ENCODE measurements at regions not wholly inside any gene's neighbourhood (a gene's known extent, or its start where the extent isn't known, plus 50 kb on each side); places are given as distances from the start of the nearest gene placed in this dataset.

DNA sequence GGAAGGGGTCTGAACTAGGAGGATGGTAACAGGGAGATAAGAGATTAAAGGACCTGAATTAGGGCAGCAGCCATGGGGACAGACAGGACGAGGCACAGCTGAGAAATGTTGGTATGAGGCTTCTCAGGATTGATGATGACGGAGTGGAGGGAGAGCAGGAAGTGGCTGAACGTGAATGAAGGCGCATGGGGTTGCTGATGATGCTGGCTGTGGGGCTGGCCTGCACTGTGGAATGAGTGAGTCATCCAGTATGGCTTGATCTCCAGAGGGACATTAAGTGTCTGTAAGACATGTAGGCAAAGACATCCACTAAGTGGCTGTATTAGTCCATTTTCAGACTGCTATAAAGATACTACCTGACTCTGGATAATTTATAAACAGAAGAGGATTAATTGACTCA is 256.4 kb downstream of the ICE1 start:
- no peak for DNase-seq (ENCODE audit: low read depth)
- no peak overlapping the region for H3K4me3 ChIP-seq (ENCODE audit: control insufficient read depth, low read depth, low read length)
- TF ChIP-seq CTCF (IDR thresholded peaks at IDR 0.05; ENCODE audit: control insufficient read depth, insufficient read depth, low read depth, low read length, missing control alignments): no peak

DNA sequence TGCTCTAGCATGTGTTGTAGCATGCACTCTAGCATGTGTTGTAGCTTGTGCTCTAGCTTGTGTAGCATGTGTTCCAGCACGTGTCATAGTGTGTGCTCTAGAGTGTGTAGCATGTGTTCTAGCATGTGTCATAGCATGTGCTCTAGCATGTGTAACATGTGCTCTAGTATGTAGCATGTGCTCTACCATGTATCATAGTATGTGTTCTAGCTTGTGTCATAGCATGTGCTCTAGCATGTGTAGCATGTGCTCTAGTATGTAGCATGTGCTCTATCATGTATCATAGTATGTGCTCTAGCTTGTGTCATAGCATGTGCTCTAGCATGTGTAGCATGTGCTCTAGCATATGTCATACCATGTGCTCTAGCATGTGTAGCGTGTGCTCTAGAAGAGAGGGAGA is 255.3 kb downstream of the ICE1 start:
- no peak overlapping the region for H3K4me3 ChIP-seq (ENCODE audit: control insufficient read depth, low read depth, low read length)
- no peak for TF ChIP-seq CTCF (IDR thresholded peaks at IDR 0.05; ENCODE audit: control insufficient read depth, insufficient read depth, low read depth, low read length, missing control alignments)
- no peak for DNase-seq (ENCODE audit: low read depth)

- no peak overlapping the region for H3K4me3 ChIP-seq (ENCODE audit: control insufficient read depth, low read depth, low read length)
- DNase-seq (ENCODE audit: low read depth): no peak
Measured at GRCh38 chr5:5676218-5676617, 253.7 kb downstream of the ICE1 start.

GRCh38 chr5:5675511-5675910 is 253.0 kb downstream of the ICE1 start:
- no peak overlapping the region for H3K4me3 ChIP-seq (ENCODE audit: control insufficient read depth, low read depth, low read length)
- no peak for TF ChIP-seq CTCF (IDR thresholded peaks at IDR 0.05; ENCODE audit: control insufficient read depth, insufficient read depth, low read depth, low read length, missing control alignments)

More at GRCh38 chr5:5676218-5676617, 253.7 kb downstream of the ICE1 start:
- no peak for TF ChIP-seq CTCF (IDR thresholded peaks at IDR 0.05; ENCODE audit: control insufficient read depth, insufficient read depth, low read depth, low read length, missing control alignments)

DNA sequence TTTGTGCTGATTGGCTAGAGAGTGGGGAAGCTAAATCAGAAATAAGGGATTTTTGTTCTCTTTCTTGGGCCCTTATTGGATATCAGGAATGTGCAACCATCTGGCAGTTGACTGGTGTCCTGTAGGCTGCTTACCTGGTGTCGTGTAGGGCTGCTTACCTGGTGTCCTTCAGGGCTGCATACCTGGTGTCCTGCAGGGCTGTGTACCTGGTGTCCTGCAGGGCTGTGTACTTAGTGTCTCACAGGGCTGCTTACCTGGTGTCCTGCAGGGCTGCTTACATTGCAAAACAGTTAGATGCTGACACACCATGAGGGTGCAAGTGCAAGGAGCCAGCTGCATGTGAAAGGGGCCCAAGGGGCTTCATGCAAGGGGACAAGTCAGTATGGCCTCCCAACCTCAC is 249.3 kb downstream of the ICE1 start:
- no peak overlapping the region for H3K4me3 ChIP-seq (ENCODE audit: control insufficient read depth, low read depth, low read length)
- no peak for DNase-seq (ENCODE audit: low read depth)
- TF ChIP-seq CTCF (IDR thresholded peaks at IDR 0.05; ENCODE audit: control insufficient read depth, insufficient read depth, low read depth, low read length, missing control alignments): no peak

More at GRCh38 chr5:5675511-5675910, 253.0 kb downstream of the ICE1 start:
- DNase-seq (ENCODE audit: low read depth): no peak

DNA sequence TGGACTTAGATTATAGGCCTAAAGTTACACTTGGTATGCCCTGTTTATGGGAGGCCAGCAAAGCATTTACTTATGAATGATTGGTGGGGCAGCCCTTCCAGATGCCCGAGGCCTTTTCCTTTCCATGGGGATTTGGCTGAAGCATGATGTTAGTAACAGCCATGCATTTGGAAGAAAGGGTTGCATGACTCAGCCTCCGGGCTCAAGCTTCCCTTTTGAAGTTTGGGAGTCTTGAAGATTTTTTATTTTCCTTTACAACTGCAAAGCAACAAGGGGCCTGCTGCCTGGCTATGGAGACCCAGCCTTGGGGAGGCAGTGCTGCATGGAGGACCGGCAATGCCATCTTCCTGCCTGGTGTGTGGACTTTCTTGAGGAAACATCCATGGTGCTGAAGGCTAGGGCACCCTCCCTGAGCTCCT is 244.7 kb downstream of the ICE1 start:
- no peak for TF ChIP-seq CTCF (IDR thresholded peaks at IDR 0.05; ENCODE audit: control insufficient read depth, insufficient read depth, low read depth, low read length, missing control alignments)
- no peak overlapping the region for H3K4me3 ChIP-seq (ENCODE audit: control insufficient read depth, low read depth, low read length)
- no peak for DNase-seq (ENCODE audit: low read depth)

GRCh38 chr5:5666369-5666768 is 243.9 kb downstream of the ICE1 start:
- no peak overlapping the region for H3K4me3 ChIP-seq (ENCODE audit: control insufficient read depth, low read depth, low read length)
- DNase-seq (ENCODE audit: low read depth): no peak
- no peak for TF ChIP-seq CTCF (IDR thresholded peaks at IDR 0.05; ENCODE audit: control insufficient read depth, insufficient read depth, low read depth, low read length, missing control alignments)

All from AG09309 (cell line).